Gastrocnemius medialis (tissue), 4 donors: ENCODE measurements at regions not wholly inside any gene's neighbourhood (a gene's known extent, or its start where the extent isn't known, plus 50 kb on each side); places are given as distances from the start of the nearest gene placed in this dataset.
"Not testable (repeated sequence)": the region's sequence is repeated elsewhere in the genome, so short reads cannot be mapped to it uniquely, and the experiment has no call there.

ENCODE experiments used
- ATAC-seq, 2 donors: fragments of 150-250 bp; one replicate each; pipeline ENCODE4 v1.9.1; 2016
- DNase-seq, 2 donors: peaks; one replicate each; pipeline ENCODE4 v3.0.0-alpha.2; 2019
- H3K27ac ChIP-seq, 4 donors: fragments of 200-600 bp; sonication (generic); 1 replicate in 1 of 4; 2 replicates in 3 of 4; pipeline ENCODE4 v1.5.1; 2016 to 2018; ENCODE audit warnings: mild to moderate bottlenecking in 2 of 4, moderate library complexity in 1 of 4
- H3K27me3 ChIP-seq, 3 donors: fragments of 200-600 bp; sonication (generic) in 2 of 3; 1 replicate in 1 of 3; 2 replicates in 2 of 3; pipeline versions ENCODE4 v1.5.1 to v1.6.0; 2016 to 2019; ENCODE audit warnings: mild to moderate bottlenecking in 1 of 3, moderate library complexity in 1 of 3
- H3K36me3 ChIP-seq, 2 donors: fragments of 200-600 bp; sonication (generic) in 1 of 2; one replicate each; pipeline ENCODE4 v1.5.1; 2017 to 2018
- H3K4me1 ChIP-seq, 2 donors: fragments of 200-600 bp; sonication (generic) in 1 of 2; one replicate each; pipeline ENCODE4 v1.5.1; 2016 to 2017; ENCODE audit warnings: mild to moderate bottlenecking in 2 of 2
- H3K4me3 ChIP-seq, 4 donors: fragments of 200-600 bp; sonication (generic) in 3 of 4; 1 replicate in 1 of 4; 2 replicates in 3 of 4; pipeline ENCODE4 v1.5.1; 2016 to 2019; ENCODE audit warnings: mild to moderate bottlenecking in 2 of 4
- H3K9me3 ChIP-seq, 3 donors: fragments of 200-600 bp; sonication (generic) in 2 of 3; 1 replicate in 1 of 3; 2 replicates in 2 of 3; pipeline ENCODE4 v1.5.1; 2016 to 2019
- POLR2A ChIP-seq, 2 donors: fragments of 450-650 bp; IDR thresholded peaks; one replicate each; pipeline ENCODE4 v1.6.1; 2017; ENCODE audit warnings: antibody characterized with exemption in 2 of 2, mild to moderate bottlenecking in 2 of 2, moderate library complexity in 2 of 2
- in situ Hi-C, 4 donors: fragments of 200-750 bp; cut with MboI; loops; one replicate each; pipeline versions ENCODE4 v1.15.0 to v1.8.0; 2017; ENCODE audit warnings: low sequenced_read_pairs in 4 of 4
- intact Hi-C: fragments of 100-400 bp; cut with DNase I; formaldehyde crosslinking; loops from one replicate; pipeline ENCODE4 v1.15.1; 2023; ENCODE audit warnings: low total_unique reads
- TF ChIP-seq, protein P1 (sequence below), 5 experiments: fragments of 450-650 bp in 3 of 5; fragments of 200-600 bp in 2 of 5; sonication (generic) in 2 of 5; IDR thresholded peaks in 4 of 5; conservative IDR thresholded peaks in 1 of 5; 1 replicate in 4 of 5; 2 replicates in 1 of 5; pipeline ENCODE4 v1.5.1; 2016 to 2019; ENCODE audit warnings: antibody characterized with exemption in 5 of 5, mild to moderate bottlenecking in 3 of 5, moderate library complexity in 3 of 5

- in situ Hi-C loops (no loop called here), intact Hi-C loops (no loop called here)
- TF ChIP-seq POLR2A (IDR thresholded peaks at IDR 0.05) = no peak
- TF ChIP-seq, protein P1, sequence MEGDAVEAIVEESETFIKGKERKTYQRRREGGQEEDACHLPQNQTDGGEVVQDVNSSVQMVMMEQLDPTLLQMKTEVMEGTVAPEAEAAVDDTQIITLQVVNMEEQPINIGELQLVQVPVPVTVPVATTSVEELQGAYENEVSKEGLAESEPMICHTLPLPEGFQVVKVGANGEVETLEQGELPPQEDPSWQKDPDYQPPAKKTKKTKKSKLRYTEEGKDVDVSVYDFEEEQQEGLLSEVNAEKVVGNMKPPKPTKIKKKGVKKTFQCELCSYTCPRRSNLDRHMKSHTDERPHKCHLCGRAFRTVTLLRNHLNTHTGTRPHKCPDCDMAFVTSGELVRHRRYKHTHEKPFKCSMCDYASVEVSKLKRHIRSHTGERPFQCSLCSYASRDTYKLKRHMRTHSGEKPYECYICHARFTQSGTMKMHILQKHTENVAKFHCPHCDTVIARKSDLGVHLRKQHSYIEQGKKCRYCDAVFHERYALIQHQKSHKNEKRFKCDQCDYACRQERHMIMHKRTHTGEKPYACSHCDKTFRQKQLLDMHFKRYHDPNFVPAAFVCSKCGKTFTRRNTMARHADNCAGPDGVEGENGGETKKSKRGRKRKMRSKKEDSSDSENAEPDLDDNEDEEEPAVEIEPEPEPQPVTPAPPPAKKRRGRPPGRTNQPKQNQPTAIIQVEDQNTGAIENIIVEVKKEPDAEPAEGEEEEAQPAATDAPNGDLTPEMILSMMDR (IDR thresholded peaks at IDR 0.05 in 4 of 5, conservative IDR thresholded peaks at IDR 0.05 in 1 of 5) = no peak
- no peak for ATAC-seq
- H3K27me3 ChIP-seq = no peaks in the 10 kb centered on the region
- no peak for DNase-seq
- no peaks in the 10 kb centered on the region for H3K36me3 ChIP-seq
- no peaks in the 10 kb centered on the region for H3K9me3 ChIP-seq
- no peaks in the 10 kb centered on the region for H3K4me1 ChIP-seq
- H3K27ac ChIP-seq = no peak overlapping the region
- no peak overlapping the region for H3K4me3 ChIP-seq
Measured at GRCh38 chr6:92404281-92404680, 1015.1 kb downstream of the EPHA7 start.

GRCh38 chr6:92399911-92400310 lies 1019.4 kb downstream of the EPHA7 start:
- Histone ChIP-seq H3K27me3 (no peaks in the 10 kb centered on the region), H3K4me1 (no peaks in the 10 kb centered on the region), H3K36me3 (no peaks in the 10 kb centered on the region), H3K4me3 (no peak overlapping the region), H3K9me3 (no peaks in the 10 kb centered on the region), H3K27ac (no peak overlapping the region)
- in situ Hi-C loops = no loop called here
- DNase-seq = no peak
- intact Hi-C loops = no loop called here
- TF ChIP-seq, protein P1 (IDR thresholded peaks at IDR 0.05 in 4 of 5, conservative IDR thresholded peaks at IDR 0.05 in 1 of 5) = no peak
- no peak for TF ChIP-seq POLR2A (IDR thresholded peaks at IDR 0.05)
- no peak for ATAC-seq

DNA sequence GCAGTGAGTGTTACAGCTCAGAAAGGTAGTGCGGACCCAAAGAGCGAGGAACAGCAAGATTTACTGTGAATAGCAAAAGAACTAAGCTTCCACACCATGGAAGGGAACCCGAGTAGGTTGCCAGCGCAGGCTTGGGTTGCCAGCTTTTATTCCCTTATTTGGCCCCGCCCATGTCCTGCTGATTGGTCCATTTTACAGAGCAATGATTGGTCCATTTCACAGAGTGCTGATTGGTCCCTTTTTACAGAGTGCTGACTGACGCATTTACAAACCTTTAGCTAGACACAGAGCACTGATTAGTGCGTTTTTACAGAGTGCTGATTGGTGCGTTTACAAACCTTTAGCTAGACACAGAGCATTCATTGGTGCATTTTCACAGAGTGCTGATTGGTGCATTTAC lies 1030.7 kb downstream of the EPHA7 start:
- H3K9me3 ChIP-seq, H3K4me1 ChIP-seq, H3K27ac ChIP-seq, H3K27me3 ChIP-seq, intact Hi-C loops, H3K36me3 ChIP-seq, H3K4me3 ChIP-seq, DNase-seq, in situ Hi-C loops, ATAC-seq: not testable (repeated sequence)

DNA sequence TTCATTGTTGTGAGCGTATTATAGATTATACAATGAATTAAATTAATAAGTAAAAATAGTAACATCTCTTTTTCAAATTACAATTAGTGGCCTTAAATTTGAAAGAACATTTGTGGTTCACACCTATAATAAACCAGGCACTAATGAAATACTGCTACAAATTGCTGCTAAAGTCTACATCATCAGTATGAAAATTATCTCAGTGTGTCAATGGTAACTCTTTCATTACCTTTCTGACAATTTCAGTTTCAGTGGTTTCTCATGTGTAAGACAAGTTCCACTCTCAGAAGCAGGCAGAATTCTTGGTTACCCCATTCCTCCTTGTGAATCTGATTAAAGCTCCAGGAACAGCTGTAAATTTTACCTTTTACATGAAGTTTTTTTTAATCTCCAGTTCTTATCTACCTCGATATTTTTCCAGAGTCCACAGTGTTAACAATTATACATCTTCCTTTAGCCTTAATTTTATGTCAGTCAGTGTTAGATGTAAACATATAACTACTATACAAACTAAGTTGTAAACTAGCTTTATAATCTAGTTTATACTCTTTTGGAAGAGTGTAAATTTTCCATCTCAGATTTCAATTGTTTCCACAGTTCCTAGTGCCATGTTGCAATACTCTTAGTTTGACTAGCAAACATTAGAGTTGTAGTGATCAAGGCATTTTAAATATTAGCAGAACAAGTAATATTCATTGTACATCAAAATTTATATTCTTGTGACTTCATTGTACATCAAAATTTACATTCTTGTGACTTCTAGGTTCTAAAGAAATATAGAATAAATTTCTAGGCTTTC lies 1038.4 kb downstream of the EPHA7 start:
- no peak for ATAC-seq
- Histone ChIP-seq H3K9me3 (no peaks in the 10 kb centered on the region), H3K27me3 (no peaks in the 10 kb centered on the region), H3K36me3 (no peaks in the 10 kb centered on the region), H3K4me3 (no peak overlapping the region), H3K27ac (no peak overlapping the region), H3K4me1 (no peaks in the 10 kb centered on the region)
- TF ChIP-seq POLR2A (IDR thresholded peaks at IDR 0.05) = no peak
- TF ChIP-seq, protein P1 (IDR thresholded peaks at IDR 0.05 in 4 of 5, conservative IDR thresholded peaks at IDR 0.05 in 1 of 5) = no peak
- intact Hi-C loops (no loop called here), in situ Hi-C loops (no loop called here)
- no peak for DNase-seq

DNA sequence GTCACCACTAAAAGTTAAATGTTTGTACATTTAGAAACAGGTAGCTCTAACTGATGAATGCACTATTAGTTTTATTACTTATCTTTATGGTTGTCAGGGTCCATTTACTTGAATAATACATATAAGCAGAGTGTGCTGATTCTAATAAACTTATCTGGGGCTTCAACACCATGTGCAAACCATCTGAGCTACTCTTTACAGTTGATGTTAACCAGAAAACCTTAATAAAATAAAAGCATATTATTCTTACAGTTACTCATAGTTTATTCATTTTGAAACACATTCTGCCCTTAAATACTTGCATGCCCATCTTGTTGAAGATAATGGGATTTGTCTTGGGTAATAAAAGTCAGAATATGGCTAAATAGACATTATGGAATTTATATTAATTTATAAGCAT lies 1042.2 kb downstream of the EPHA7 start:
- in situ Hi-C loops (no loop called here), intact Hi-C loops (no loop called here)
- DNase-seq (no peak), ATAC-seq (no peak)
- no peaks in the 10 kb centered on the region for H3K4me1 ChIP-seq
- TF ChIP-seq POLR2A (IDR thresholded peaks at IDR 0.05) = no peak
- H3K36me3 ChIP-seq = no peaks in the 10 kb centered on the region
- H3K9me3 ChIP-seq = no peaks in the 10 kb centered on the region
- no peak overlapping the region for H3K27ac ChIP-seq
- no peak overlapping the region for H3K4me3 ChIP-seq
- H3K27me3 ChIP-seq = no peaks in the 10 kb centered on the region

GRCh38 chr6:92376691-92377090 lies 1042.7 kb downstream of the EPHA7 start:
- intact Hi-C loops (no loop called here), in situ Hi-C loops (no loop called here)
- H3K9me3 ChIP-seq = no peaks in the 10 kb centered on the region
- DNase-seq (no peak), ATAC-seq (no peak)
- H3K27ac ChIP-seq = no peak overlapping the region
- H3K36me3 ChIP-seq = no peaks in the 10 kb centered on the region
- no peaks in the 10 kb centered on the region for H3K27me3 ChIP-seq
- H3K4me1 ChIP-seq = no peaks in the 10 kb centered on the region
- no peak overlapping the region for H3K4me3 ChIP-seq
- TF ChIP-seq, protein P1 (IDR thresholded peaks at IDR 0.05 in 4 of 5, conservative IDR thresholded peaks at IDR 0.05 in 1 of 5) = no peak
